Lung (tissue), 11 donors: ENCODE measurements at regions not wholly inside any gene's neighbourhood (a gene's known extent, or its start where the extent isn't known, plus 50 kb on each side); places are given as distances from the start of the nearest gene placed in this dataset.

Source experiments
- ATAC-seq: fragments of 200-7000 bp; cut with Tn5 transposase; one replicate; pipeline ENCODE4 v1.9.1; 2020; ENCODE audit warnings: moderate number of reproducible peaks; ENCODE audit not compliant: insufficient read depth, low FRiP score
- DNase-seq, 3 donors: peaks; one replicate each; pipeline ENCODE4 v3.0.0-alpha.2; 2013 to 2017
- H3K27ac ChIP-seq, 2 donors: one replicate each; pipeline ENCODE4 v1.5.1; 2013; ENCODE audit warnings: mild to moderate bottlenecking in 2 of 2, moderate library complexity in 2 of 2, control low read depth in 1 of 2, inconsistent platforms in 1 of 2, low read depth in 1 of 2, low read length in 1 of 2
- H3K27me3 ChIP-seq, 3 donors: one replicate each; pipeline ENCODE4 v1.5.1; 2013; ENCODE audit warnings: low read length in 2 of 3; ENCODE audit not compliant: control insufficient read depth in 3 of 3, insufficient read depth in 3 of 3
- H3K36me3 ChIP-seq, 4 donors: one replicate each; pipeline ENCODE4 v1.5.1; 2013; ENCODE audit warnings: low read length in 4 of 4, mild to moderate bottlenecking in 1 of 4, moderate library complexity in 1 of 4; ENCODE audit not compliant: control insufficient read depth in 4 of 4, insufficient read depth in 4 of 4
- H3K4me1 ChIP-seq, 5 donors: one replicate each; pipeline ENCODE4 v1.5.1; 2013; ENCODE audit warnings: low read length in 5 of 5, mild to moderate bottlenecking in 2 of 5, moderate library complexity in 1 of 5; ENCODE audit not compliant: control insufficient read depth in 5 of 5, insufficient read depth in 5 of 5
- H3K4me3 ChIP-seq: one replicate; pipeline ENCODE4 v1.5.1; 2013; ENCODE audit warnings: mild to moderate bottlenecking, control low read depth, moderate library complexity
- H3K9ac ChIP-seq, 2 donors: one replicate each; pipeline ENCODE4 v1.5.1; 2013; ENCODE audit warnings: low read length in 2 of 2, control low read depth in 1 of 2; ENCODE audit not compliant: insufficient read depth in 1 of 2
- H3K9me3 ChIP-seq, 4 donors: one replicate each; pipeline ENCODE4 v1.5.1; 2013; ENCODE audit warnings: low read length in 3 of 4, mild to moderate bottlenecking in 1 of 4, moderate library complexity in 1 of 4; ENCODE audit not compliant: control insufficient read depth in 4 of 4, insufficient read depth in 3 of 4
- CTCF ChIP-seq: IDR thresholded peaks from 2 replicates; pipeline ENCODE4 v1.5.1; 2012; ENCODE audit warnings: mild to moderate bottlenecking; ENCODE audit errors: control extremely low read depth, extremely low read depth
- WGBS, 2 donors: extraction: QIAGEN DNeasy Blood & Tissue Kit; methylation state at CpG; one replicate each; pipeline ENCODE4 v1.1.7; 2013; 5-methylcytosine and 5-hydroxymethylcytosine counted together
- donor health status: control.
- donor health status: control.
- donor health status: Bipolar disorder and iron deficiency.
- donor health status: healthy.
- donor health status: DM: yes; HTN: yes; CAD: no.

GRCh38 chr10:64546073-64546472 lies 1024.9 kb downstream of the REEP3 start:
- Histone ChIP-seq H3K9me3 (no peaks in the 10 kb centered on the region), H3K4me1 (no peaks in the 10 kb centered on the region), H3K4me3 (no peak overlapping the region), H3K27me3 (no peaks in the 10 kb centered on the region), H3K36me3 (no peaks in the 10 kb centered on the region), H3K27ac (no peak overlapping the region), H3K9ac (no peak overlapping the region)
- no peak for DNase-seq
- no peak for TF ChIP-seq CTCF
- no peak for ATAC-seq
- 74 to 82% methylated on average over 3 of the region's 3 CpGs for WGBS, 2 donors

- DNase-seq = no peak
- no peaks in the 10 kb centered on the region for H3K27me3 ChIP-seq
- no peak overlapping the region for H3K9ac ChIP-seq
- H3K36me3 ChIP-seq = no peaks in the 10 kb centered on the region
- no peaks in the 10 kb centered on the region for H3K4me1 ChIP-seq
- no peak overlapping the region for H3K4me3 ChIP-seq
- TF ChIP-seq CTCF = no peak
- WGBS, 2 donors = 91 to 92% methylated on average over 3 of the region's 3 CpGs
- H3K27ac ChIP-seq = no peak overlapping the region
- no peak for ATAC-seq
- no peaks in the 10 kb centered on the region for H3K9me3 ChIP-seq
Measured at GRCh38 chr10:64547168-64547567, 1026.0 kb downstream of the REEP3 start.

GRCh38 chr10:64555666-64556065 lies 1034.5 kb downstream of the REEP3 start:
- no peak overlapping the region for H3K9ac ChIP-seq
- WGBS, 2 donors = 80 to 85% methylated on average over 5 of the region's 5 CpGs
- no peak for TF ChIP-seq CTCF

GRCh38 chr10:64558094-64558835 lies 1037.1 kb downstream of the REEP3 start:
- no peak overlapping the region for H3K27ac ChIP-seq
- DNase-seq (no peak), ATAC-seq (no peak)
- 78 to 90% methylated on average over 5 of the region's 5 CpGs for WGBS, 2 donors
- H3K9ac ChIP-seq = no peak overlapping the region
- no peaks in the 10 kb centered on the region for H3K4me1 ChIP-seq
- TF ChIP-seq CTCF = no peak
- H3K9me3 ChIP-seq = no peaks in the 10 kb centered on the region
- peaks cover 0 to 4% (median 0%) of the 10 kb centered on the region in 3 donors for H3K27me3 ChIP-seq
- H3K4me3 ChIP-seq = no peak overlapping the region
- no peaks in the 10 kb centered on the region for H3K36me3 ChIP-seq

More at GRCh38 chr10:64555666-64556065, 1034.5 kb downstream of the REEP3 start:
- no peak overlapping the region for H3K27ac ChIP-seq
- DNase-seq (no peak), ATAC-seq (no peak)
- peaks cover 0 to 4% (median 0%) of the 10 kb centered on the region in 3 donors for H3K27me3 ChIP-seq
- no peaks in the 10 kb centered on the region for H3K9me3 ChIP-seq
- H3K36me3 ChIP-seq = no peaks in the 10 kb centered on the region
- H3K4me3 ChIP-seq = no peak overlapping the region
- H3K4me1 ChIP-seq = no peaks in the 10 kb centered on the region
